SK-N-SH (cell line): ENCODE measurements at regions not wholly inside any gene's neighbourhood (a gene's known extent, or its start where the extent isn't known, plus 50 kb on each side); places are given as distances from the start of the nearest gene placed in this dataset.

Source experiments
- CHD2 ChIP-seq: fragments of 150-350 bp; IDR thresholded peaks from 2 replicates; pipeline ENCODE4 v1.6.1; 2018; ENCODE audit warnings: low read length; ENCODE audit not compliant: partially characterized antibody
- CTCF ChIP-seq: fragments of 200-600 bp; sonication (generic); IDR thresholded peaks from 2 replicates; pipeline ENCODE4 v1.6.1; 2017; ENCODE audit warnings: antibody characterized with exemption, mild to moderate bottlenecking, moderate library complexity
- EP300 ChIP-seq, 2 experiments: IDR thresholded peaks; 2 replicates each; pipeline versions ENCODE4 v1.4.0 to v1.6.1; 2012; ENCODE audit warnings: borderline replicate concordance in 1 of 2, low read depth in 1 of 2, low read length in 1 of 2
- IRF3 ChIP-seq: fragments of 150-350 bp; IDR thresholded peaks from 2 replicates; pipeline ENCODE4 v1.6.1; 2016; ENCODE audit warnings: mild to moderate bottlenecking, low read depth, low read length
- MXI1 ChIP-seq: IDR thresholded peaks from 2 replicates; pipeline ENCODE4 v1.6.1; 2012; ENCODE audit warnings: mild to moderate bottlenecking, low read depth, low read length, improper control_type of control experiment
- POLR2AphosphoS5 ChIP-seq: IDR thresholded peaks from 2 replicates; pipeline ENCODE4 v1.6.1; 2012; ENCODE audit warnings: low read depth, low read length
- TAF1 ChIP-seq: IDR thresholded peaks from 2 replicates; pipeline ENCODE4 v1.6.1; 2012; ENCODE audit warnings: low read depth, mild to moderate bottlenecking, low read length, moderate library complexity, borderline replicate concordance
- TEAD4 ChIP-seq: IDR thresholded peaks from 2 replicates; pipeline ENCODE4 v1.4.0; 2012; ENCODE audit warnings: mild to moderate bottlenecking, borderline replicate concordance; ENCODE audit not compliant: insufficient read depth
- USF2 ChIP-seq: fragments of 150-350 bp; IDR thresholded peaks from 2 replicates; pipeline ENCODE4 v1.6.1; 2017; ENCODE audit warnings: antibody characterized with exemption, low read length, low read depth, borderline replicate concordance
- ZBTB33 ChIP-seq: IDR thresholded peaks from 2 replicates; pipeline ENCODE4 v1.4.0; 2012; ENCODE audit warnings: low read depth, borderline replicate concordance

- TF ChIP-seq CTCF (no peak), TAF1 (no peak), POLR2AphosphoS5 (no peak), CHD2 (no peak), ZBTB33 (no peak), EP300 (IDR thresholded peaks at IDR 0.05; ENCODE audit: borderline replicate concordance in 1 of 2, low read depth in 1 of 2, low read length in 1 of 2) (no peak), TEAD4 (no peak), MXI1 (no peak), IRF3 (no peak), USF2 (no peak)
Observed at GRCh38 chrX:27350476-27350875, 112.7 kb downstream of the PPP4R3C start.
